ENCODE measurements at regions not wholly inside any gene's neighbourhood (a gene's known extent, or its start where the extent isn't known, plus 50 kb on each side); places are given as distances from the start of the nearest gene placed in this dataset.

DNA sequence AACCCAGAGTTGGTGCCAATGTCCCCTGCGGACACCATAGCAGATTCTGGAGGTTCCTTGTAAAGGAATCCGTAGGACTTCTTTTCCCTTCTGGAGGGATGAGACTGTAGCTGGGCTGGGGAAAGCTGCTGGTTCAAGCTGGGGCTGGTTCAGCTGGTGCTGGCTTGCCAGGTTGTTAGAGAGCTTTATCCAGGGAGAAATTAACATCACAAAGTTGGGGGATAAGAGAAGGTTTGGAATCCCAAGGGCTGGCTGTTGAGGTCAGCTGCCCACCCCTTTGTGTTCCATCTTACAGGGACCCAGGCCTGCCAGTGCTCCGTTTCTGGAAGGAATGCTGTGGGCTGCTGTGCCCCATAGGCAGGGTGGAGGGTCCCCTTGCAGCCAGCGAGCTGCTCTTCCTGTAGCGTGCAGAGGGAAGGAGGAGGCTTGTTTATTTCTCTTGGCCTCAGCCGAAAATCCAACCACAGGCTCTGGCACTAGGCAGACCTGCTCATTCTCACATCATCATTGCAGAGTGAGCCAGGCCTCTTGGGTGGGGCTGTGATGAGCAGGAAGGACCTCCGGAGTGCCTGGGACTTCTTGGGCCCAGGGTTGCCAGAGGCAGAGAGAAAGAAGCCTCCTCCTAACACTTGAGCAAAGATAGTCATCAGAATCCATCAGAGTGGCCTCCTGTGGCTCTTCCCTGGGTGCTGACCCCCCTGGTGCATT is 251.1 kb downstream of the SEC14L1 start:
- DNase-seq (ENCODE audit: low spot score): no peak

DNA sequence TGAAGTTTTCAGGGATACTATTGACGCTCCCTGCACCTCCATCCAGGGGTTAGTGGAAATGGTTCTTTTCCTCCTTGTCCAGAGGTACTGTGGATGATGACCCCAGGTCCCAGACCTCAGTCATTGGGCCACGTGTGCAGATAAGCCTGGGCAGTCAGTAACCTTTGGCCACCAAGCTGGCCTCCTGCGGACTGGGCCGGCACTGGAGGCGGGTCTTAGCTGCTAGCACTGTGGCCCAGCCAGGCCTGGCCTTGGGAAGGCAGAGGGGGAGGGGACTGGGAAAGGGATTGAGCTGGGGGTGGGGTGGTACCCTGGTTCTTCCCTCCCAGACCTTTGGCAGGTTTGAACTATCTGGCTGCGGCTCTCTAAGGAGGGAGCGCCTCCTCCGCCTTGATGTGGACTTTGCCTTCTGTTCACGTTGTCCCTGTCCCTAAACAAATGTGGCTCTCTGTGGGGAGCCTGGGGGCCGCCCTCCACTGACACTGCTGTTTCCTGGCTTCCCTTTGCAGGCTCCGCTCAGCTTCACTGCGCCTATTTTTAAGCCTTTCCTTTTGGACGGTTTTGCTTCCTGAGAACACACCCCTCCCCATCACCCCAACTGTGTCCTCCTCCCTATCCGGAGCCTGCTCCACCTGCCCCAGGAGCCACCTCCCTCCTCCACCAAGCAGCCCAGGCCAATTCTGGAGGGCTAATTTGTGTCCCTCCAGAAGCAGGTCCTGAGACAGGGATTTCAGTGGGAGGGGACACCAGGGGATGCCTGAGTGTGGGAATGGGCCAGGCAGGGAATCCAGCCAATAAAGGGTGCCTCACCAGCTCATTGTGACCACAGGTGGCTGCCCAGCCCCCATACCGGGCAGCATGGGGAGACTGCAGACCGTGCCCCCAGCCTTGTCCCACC is 251.9 kb downstream of the SEC14L1 start:
- DNase-seq (ENCODE audit: low spot score): no peak

GRCh38 chr17:77393274-77393600 is 252.5 kb downstream of the SEC14L1 start:
- DNase-seq (ENCODE audit: low spot score): no peak

GRCh38 chr17:77393867-77394539 is 253.2 kb downstream of the SEC14L1 start:
- DNase-seq (ENCODE audit: low spot score): no peak

DNA sequence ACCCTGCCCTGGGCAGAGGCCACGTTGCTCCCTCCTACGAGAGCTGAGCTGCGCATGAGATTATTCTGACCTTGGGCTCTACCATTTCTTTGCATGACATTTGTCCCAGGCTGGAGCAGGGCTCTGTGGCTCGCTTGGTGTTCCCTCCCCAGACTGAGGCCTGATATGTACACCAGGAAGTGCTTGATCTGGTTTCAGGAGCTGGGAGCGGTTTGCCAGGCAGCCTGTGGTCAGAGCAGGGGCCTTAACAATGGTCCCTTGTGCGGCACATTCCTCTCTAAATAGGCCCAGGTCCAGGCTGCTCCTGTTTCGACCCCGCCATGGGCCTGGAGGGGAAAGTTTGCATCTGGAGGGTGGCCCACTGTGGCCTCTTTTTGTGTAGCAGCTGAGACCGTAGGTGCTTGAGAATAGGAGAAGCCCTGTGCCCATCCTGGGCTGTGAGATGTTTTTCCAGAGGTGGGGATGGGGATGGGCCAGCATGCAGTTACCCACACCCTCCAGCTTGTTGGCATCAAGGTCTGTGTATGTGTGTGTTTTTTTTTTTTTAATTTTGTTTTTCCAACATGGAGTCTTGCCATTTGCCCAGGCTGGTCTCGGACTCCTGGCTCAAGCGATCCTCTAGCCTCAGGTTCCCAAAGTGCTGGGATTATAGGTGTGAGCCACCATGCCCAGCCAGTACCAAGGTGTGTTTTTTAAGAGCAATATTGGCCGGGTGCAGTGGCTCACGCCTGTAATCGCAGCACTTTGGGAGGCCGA is 253.9 kb downstream of the SEC14L1 start:
- DNase-seq (ENCODE audit: low spot score): no peak

DNA sequence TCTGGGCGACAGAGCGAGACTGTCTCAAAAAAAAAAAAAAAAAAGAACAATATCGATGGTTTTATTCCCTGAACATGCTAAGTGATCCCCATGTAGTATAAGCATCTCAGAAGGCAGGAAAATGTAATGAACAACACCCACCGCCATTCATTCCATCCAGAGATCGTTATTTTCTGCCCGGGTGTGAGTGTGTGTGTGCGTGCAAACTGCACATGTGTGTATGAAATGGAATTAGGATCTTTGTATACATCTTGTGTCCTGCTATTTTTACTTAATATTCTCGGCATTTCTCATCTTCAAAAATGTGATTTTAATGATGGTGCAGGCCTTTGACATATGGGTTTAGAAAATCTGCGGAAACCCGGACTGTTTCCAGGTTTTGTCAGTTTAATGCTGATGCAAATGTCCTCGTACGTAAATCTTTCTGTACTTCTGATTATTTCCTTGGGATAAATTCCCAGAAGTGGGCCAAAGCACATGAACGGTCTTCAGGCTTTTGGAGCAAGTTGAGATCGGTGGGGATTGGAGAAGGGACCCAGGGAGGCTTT is 254.8 kb downstream of the SEC14L1 start:
- no peak for DNase-seq (ENCODE audit: low spot score)

GRCh38 chr17:77396610-77397009 is 255.8 kb downstream of the SEC14L1 start:
- DNase-seq (ENCODE audit: low spot score): no peak

DNA sequence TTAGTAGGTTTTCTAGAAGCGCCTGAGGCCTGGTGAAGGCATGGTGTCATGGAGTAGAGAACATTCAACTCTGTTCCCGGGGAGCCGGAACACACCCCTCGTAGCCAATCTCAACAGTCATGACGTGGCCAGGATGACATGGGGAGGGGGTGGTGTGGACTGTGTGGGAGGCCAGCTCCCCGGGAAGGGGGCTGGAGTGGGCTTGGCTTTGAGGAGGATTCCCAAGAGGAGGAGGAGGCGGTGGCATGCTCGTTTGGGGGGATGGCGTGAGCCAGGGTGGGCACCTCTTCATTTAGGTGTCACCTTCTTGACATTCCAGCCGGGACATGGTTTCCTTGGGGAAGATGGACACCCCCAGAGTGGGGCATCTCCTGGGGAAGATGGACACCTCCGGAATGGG is 257.5 kb downstream of the SEC14L1 start:
- DNase-seq (ENCODE audit: low spot score): no peak

DNA sequence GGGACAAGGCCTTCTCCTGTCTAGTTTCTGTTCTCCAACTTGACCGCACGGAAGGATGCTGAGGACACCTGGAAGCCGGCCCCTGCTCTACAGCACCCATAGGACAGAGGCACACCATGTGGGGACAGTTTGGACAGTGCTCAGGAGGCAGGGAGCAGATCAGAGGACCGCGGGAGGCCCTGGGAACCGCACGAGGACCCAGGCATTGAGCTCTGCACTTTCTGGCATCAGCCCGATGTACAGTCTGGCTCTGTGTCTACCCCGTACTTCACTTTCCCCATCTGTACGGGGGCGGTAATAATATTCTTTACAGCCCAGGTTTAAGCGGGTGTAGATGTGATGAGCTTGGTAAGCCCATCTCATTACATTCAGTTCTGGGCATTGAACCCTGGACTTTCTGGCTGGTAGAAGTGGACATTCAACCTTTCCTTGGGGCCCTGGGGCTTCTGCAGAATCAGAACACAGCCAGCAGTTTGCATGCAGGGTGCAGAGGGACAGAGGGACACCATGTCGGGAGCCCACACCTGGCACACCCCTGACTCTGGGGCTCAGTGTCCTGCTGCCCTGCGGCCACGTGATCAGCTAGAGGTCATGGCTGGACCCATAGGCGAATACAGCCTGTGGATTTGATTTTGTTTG is 258.7 kb downstream of the SEC14L1 start:
- DNase-seq (ENCODE audit: low spot score): no peak

GRCh38 chr17:77400445-77400870 is 259.7 kb downstream of the SEC14L1 start:
- peak; percentile 52 for DNase-seq (ENCODE audit: low spot score)

- no peak for DNase-seq (ENCODE audit: low spot score)
Measured at GRCh38 chr17:77402159-77402731, 261.5 kb downstream of the SEC14L1 start.

DNA sequence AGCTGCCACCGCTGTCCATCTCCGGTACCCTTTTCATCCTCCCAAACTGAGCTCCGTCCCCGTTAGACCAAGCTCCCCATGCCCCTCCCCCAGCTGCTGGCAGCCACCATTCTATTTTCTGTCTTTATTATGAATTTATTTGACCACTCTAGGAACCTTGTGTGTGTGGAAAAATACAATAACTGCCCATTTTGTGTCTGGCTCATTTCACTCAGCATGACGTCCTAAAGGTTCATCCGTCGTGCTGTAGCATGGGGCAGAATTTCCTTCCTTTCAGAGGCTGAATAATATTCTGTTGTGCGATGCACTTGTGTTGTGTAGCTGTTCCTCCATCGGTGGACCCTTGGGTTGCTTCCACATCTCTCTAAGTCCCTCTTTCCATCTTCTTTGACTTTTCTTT is 263.1 kb downstream of the SEC14L1 start:
- no peak for DNase-seq (ENCODE audit: low spot score)

- no peak for DNase-seq (ENCODE audit: low spot score)
Measured at GRCh38 chr17:77404812-77405581, 264.2 kb downstream of the SEC14L1 start.

GRCh38 chr17:77405867-77406732 is 265.3 kb downstream of the SEC14L1 start:
- no peak for DNase-seq (ENCODE audit: low spot score)

- no peak for DNase-seq (ENCODE audit: low spot score)
Measured at GRCh38 chr17:77407321-77408277, 266.8 kb downstream of the SEC14L1 start.

- no peak for DNase-seq (ENCODE audit: low spot score)
Measured at GRCh38 chr17:77408284-77408683, 267.5 kb downstream of the SEC14L1 start.

Measured in SK-N-DZ (cell line).